Naive thymus-derived CD8-positive, alpha-beta T cell (primary cell): ENCODE measurements at regions not wholly inside any gene's neighbourhood (a gene's known extent, or its start where the extent isn't known, plus 50 kb on each side); places are given as distances from the start of the nearest gene placed in this dataset.

Source experiments
- ATAC-seq, 2 donors: fragments of 150-1000 bp; cut with Tn5 transposase in 1 of 2; sonication (Bioruptor Pico), chemical (Tn5 transposase) in 1 of 2; 1 replicate in 1 of 2; 2 replicates in 1 of 2; pipeline ENCODE4 v1.10.0; 2021; ENCODE audit warnings: mild to moderate bottlenecking in 2 of 2, moderate library complexity in 2 of 2
- POLR2A ChIA-PET: fragments of 350-600 bp; sonication (Branson Sonifier 250); formaldehyde crosslinking; loops from one replicate; lab custom pipeline; 2021; ENCODE audit warnings: antibody characterized with exemption; lab: Charles Lee
- DNase-seq, 10 donors: peaks; one replicate each; pipeline versions ENCODE4 v3.0.0 to v3.0.0-alpha.2; 2020 to 2022
- H3K27ac Mint-ChIP-seq, 10 donors: one replicate each; pipeline ENCODE4 v1.8.0; 2020 to 2022; ENCODE audit warnings: mild to moderate bottlenecking in 10 of 10, mixed read lengths in 10 of 10, moderate library complexity in 4 of 10, inconsistent platforms in 1 of 10
- H3K27me3 Mint-ChIP-seq, 5 donors: one replicate each; pipeline ENCODE4 v1.8.0; 2021 to 2022; ENCODE audit warnings: mixed read lengths in 5 of 5
- H3K36me3 Mint-ChIP-seq, 3 donors: one replicate each; pipeline ENCODE4 v1.8.0; 2020 to 2022; ENCODE audit warnings: mixed read lengths in 3 of 3, mild to moderate bottlenecking in 2 of 3, inconsistent platforms in 1 of 3
- H3K4me1 Mint-ChIP-seq, 4 donors: one replicate each; pipeline ENCODE4 v1.8.0; 2021 to 2022; ENCODE audit warnings: mixed read lengths in 4 of 4
- H3K4me3 Mint-ChIP-seq, 10 donors: one replicate each; pipeline ENCODE4 v1.8.0; 2020 to 2022; ENCODE audit warnings: mild to moderate bottlenecking in 10 of 10, mixed read lengths in 10 of 10, moderate library complexity in 6 of 10, inconsistent platforms in 1 of 10
- H3K9me3 Mint-ChIP-seq, 9 donors: one replicate each; pipeline ENCODE4 v1.8.0; 2020 to 2022; ENCODE audit warnings: mixed read lengths in 9 of 9, mild to moderate bottlenecking in 3 of 9, inconsistent platforms in 1 of 9, moderate library complexity in 1 of 9

- no peak overlapping the region for H3K4me3 Mint-ChIP-seq
- DNase-seq (peak in 2 of 10 donors; percentile 13 to 56), ATAC-seq (no peak)
- no peak overlapping the region for H3K27ac Mint-ChIP-seq
- H3K4me1 Mint-ChIP-seq = no peaks in the 10 kb centered on the region
- POLR2A ChIA-PET = no interaction called here
- no peaks in the 10 kb centered on the region for H3K36me3 Mint-ChIP-seq
- no peaks in the 10 kb centered on the region for H3K9me3 Mint-ChIP-seq
- H3K27me3 Mint-ChIP-seq = peaks cover 0 to 9% (median 0%) of the 10 kb centered on the region in 5 donors
Measured at GRCh38 chr2:239809391-239809790, 215.8 kb downstream of the NDUFA10 start.

- Mint-ChIP-seq H3K4me3 (no peak overlapping the region), H3K27ac (no peak overlapping the region), H3K36me3 (no peaks in the 10 kb centered on the region), H3K27me3 (peaks cover 0 to 5% (median 0%) of the 10 kb centered on the region in 5 donors), H3K4me1 (no peaks in the 10 kb centered on the region), H3K9me3 (no peaks in the 10 kb centered on the region)
- ATAC-seq (no peak), DNase-seq (peak in 1 of 10 donors; percentile 23)
- POLR2A ChIA-PET = no interaction called here
Measured at GRCh38 chr2:239807568-239807967, 217.6 kb downstream of the NDUFA10 start.

DNA sequence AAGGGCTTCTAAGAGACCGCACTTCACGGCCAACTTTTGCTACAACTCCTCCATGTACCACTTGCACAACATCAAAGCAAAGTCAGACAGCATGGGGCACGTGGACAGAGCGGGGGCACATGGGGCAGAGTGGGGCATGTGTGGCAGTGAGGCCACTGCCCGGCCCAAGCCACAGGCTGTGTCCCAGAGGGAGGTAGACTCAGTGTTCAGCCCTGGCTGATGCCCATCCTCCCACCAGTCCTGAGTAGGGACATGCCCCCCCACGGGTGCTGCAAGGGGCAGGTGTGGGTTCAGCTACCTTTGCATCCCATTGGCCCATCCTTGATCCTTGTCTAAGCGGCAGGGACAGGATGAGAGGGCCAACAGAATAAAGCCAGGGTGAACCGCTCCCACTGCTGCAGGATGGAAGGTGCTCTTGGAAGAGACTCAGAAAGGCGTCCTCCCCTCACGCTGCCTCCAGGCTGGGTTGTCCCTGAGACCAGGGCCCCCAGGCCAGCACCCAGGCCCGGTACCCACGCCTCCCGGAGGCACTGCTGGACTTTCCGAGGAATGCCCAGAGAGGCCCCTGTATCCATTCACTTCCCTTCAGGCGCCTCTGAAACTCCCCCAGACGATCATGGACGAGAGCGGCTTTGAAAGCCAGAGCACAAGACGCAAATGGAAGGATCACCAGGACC, 218.2 kb downstream of the NDUFA10 start:
- peaks cover 0 to 7% (median 2%) of the 10 kb centered on the region in 5 donors for H3K27me3 Mint-ChIP-seq
- H3K27ac Mint-ChIP-seq = no peak overlapping the region
- H3K4me1 Mint-ChIP-seq = no peaks in the 10 kb centered on the region
- DNase-seq = peak in 1 of 10 donors; percentile 9
- ATAC-seq = no peak
- no peaks in the 10 kb centered on the region for H3K36me3 Mint-ChIP-seq
- H3K9me3 Mint-ChIP-seq = no peaks in the 10 kb centered on the region
- POLR2A ChIA-PET = no interaction called here
- H3K4me3 Mint-ChIP-seq = no peak overlapping the region

GRCh38 chr2:239806276-239806675, 218.9 kb downstream of the NDUFA10 start:
- ATAC-seq (no peak), DNase-seq (no peak)
- Mint-ChIP-seq H3K9me3 (no peaks in the 10 kb centered on the region), H3K27ac (no peak overlapping the region), H3K4me1 (no peaks in the 10 kb centered on the region), H3K27me3 (peaks cover 0 to 12% (median 0%) of the 10 kb centered on the region in 5 donors), H3K36me3 (no peaks in the 10 kb centered on the region), H3K4me3 (no peak overlapping the region)
- POLR2A ChIA-PET = no interaction called here

GRCh38 chr2:239805414-239805813, 219.7 kb downstream of the NDUFA10 start:
- POLR2A ChIA-PET = no interaction called here
- H3K4me3 Mint-ChIP-seq = no peak overlapping the region
- peak overlapping the region in 1 of 10 donors; percentile 61 for H3K27ac Mint-ChIP-seq
- H3K27me3 Mint-ChIP-seq = peaks cover 0 to 12% (median 3%) of the 10 kb centered on the region in 5 donors
- DNase-seq (no peak), ATAC-seq (no peak)
- H3K9me3 Mint-ChIP-seq = no peaks in the 10 kb centered on the region
- H3K36me3 Mint-ChIP-seq = no peaks in the 10 kb centered on the region
- no peaks in the 10 kb centered on the region for H3K4me1 Mint-ChIP-seq

GRCh38 chr2:239805043-239805329, 220.2 kb downstream of the NDUFA10 start:
- H3K36me3 Mint-ChIP-seq = no peaks in the 10 kb centered on the region
- no peaks in the 10 kb centered on the region for H3K4me1 Mint-ChIP-seq
- DNase-seq (no peak), ATAC-seq (no peak)
- no peak overlapping the region for H3K27ac Mint-ChIP-seq
- H3K4me3 Mint-ChIP-seq = no peak overlapping the region
- POLR2A ChIA-PET = no interaction called here
- H3K9me3 Mint-ChIP-seq = no peaks in the 10 kb centered on the region
- H3K27me3 Mint-ChIP-seq = peaks cover 0 to 12% (median 3%) of the 10 kb centered on the region in 5 donors

- ATAC-seq = no peak
- Mint-ChIP-seq H3K27me3 (peaks cover 0 to 12% (median 3%) of the 10 kb centered on the region in 5 donors), H3K9me3 (no peaks in the 10 kb centered on the region), H3K4me1 (no peaks in the 10 kb centered on the region), H3K36me3 (no peaks in the 10 kb centered on the region), H3K27ac (no peak overlapping the region), H3K4me3 (no peak overlapping the region)
- POLR2A ChIA-PET = no interaction called here
- no peak for DNase-seq
Measured at GRCh38 chr2:239804161-239805042, 220.7 kb downstream of the NDUFA10 start.

- ATAC-seq = no peak
- Mint-ChIP-seq H3K27me3 (peaks cover 0 to 12% (median 3%) of the 10 kb centered on the region in 5 donors), H3K27ac (no peak overlapping the region), H3K4me1 (no peaks in the 10 kb centered on the region), H3K4me3 (no peak overlapping the region), H3K9me3 (no peaks in the 10 kb centered on the region), H3K36me3 (no peaks in the 10 kb centered on the region)
- DNase-seq = no peak
- POLR2A ChIA-PET = no interaction called here
Measured at GRCh38 chr2:239803766-239804115, 221.4 kb downstream of the NDUFA10 start.

DNA sequence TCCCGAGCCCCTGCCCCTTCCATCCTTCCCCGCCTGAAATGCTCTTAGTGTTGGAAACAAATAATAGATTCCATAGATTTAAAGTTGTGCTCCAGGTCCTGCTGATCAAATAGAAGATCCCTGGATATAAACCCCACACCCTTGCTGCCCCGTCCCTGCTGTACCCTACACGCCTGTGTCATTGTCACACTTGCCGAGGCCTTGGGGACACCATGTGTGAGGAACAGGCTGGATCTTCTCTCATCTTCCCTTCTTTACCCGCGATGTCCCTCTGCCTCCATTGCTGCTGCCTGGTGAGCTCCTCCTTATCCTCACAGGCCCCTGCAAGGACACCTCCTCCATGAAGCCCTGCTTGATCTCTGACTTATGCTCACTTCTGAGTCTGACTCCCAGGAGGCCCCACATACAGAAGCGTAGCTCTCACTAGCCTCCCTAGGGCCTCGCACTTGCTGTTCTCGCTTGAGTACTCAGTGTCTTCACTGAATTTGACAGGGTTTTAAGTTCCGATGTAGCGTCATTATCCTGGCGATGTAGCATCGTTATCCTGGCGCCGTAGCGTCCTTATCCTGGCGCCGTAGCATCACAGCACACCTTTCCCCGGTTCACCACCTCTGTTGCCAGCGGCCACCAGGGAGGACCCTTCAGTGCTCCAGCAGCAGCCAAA, 221.9 kb downstream of the NDUFA10 start:
- DNase-seq (no peak), ATAC-seq (no peak)
- Mint-ChIP-seq H3K36me3 (no peaks in the 10 kb centered on the region), H3K27ac (no peak overlapping the region), H3K4me1 (no peaks in the 10 kb centered on the region), H3K27me3 (peaks cover 0 to 12% (median 3%) of the 10 kb centered on the region in 5 donors), H3K4me3 (no peak overlapping the region), H3K9me3 (no peaks in the 10 kb centered on the region)
- POLR2A ChIA-PET = no interaction called here

- no peak overlapping the region for H3K27ac Mint-ChIP-seq
- POLR2A ChIA-PET = no interaction called here
- no peak for DNase-seq
- peaks cover 0 to 4% (median 0%) of the 10 kb centered on the region in 3 donors for H3K36me3 Mint-ChIP-seq
- H3K4me3 Mint-ChIP-seq = no peak overlapping the region
- peaks cover 0 to 4% (median 0%) of the 10 kb centered on the region in 9 donors for H3K9me3 Mint-ChIP-seq
- H3K27me3 Mint-ChIP-seq = peaks cover 0 to 12% (median 4%) of the 10 kb centered on the region in 5 donors
- no peaks in the 10 kb centered on the region for H3K4me1 Mint-ChIP-seq
- ATAC-seq = no peak
Measured at GRCh38 chr2:239802185-239802649, 222.9 kb downstream of the NDUFA10 start.

- no peak overlapping the region for H3K27ac Mint-ChIP-seq
- DNase-seq (no peak), ATAC-seq (no peak)
- peaks cover 0 to 16% (median 4%) of the 10 kb centered on the region in 5 donors for H3K27me3 Mint-ChIP-seq
- POLR2A ChIA-PET = no interaction called here
- peaks cover 0 to 11% (median 0%) of the 10 kb centered on the region in 9 donors for H3K9me3 Mint-ChIP-seq
- H3K4me3 Mint-ChIP-seq = no peak overlapping the region
- H3K4me1 Mint-ChIP-seq = no peaks in the 10 kb centered on the region
- H3K36me3 Mint-ChIP-seq = peaks cover 0 to 9% (median 1%) of the 10 kb centered on the region in 3 donors
Measured at GRCh38 chr2:239801404-239802184, 223.5 kb downstream of the NDUFA10 start.

GRCh38 chr2:239800785-239801386, 224.3 kb downstream of the NDUFA10 start:
- Mint-ChIP-seq H3K27ac (no peak overlapping the region), H3K27me3 (peaks cover 0 to 16% (median 4%) of the 10 kb centered on the region in 5 donors), H3K36me3 (peaks cover 0 to 9% (median 1%) of the 10 kb centered on the region in 3 donors), H3K4me3 (no peak overlapping the region), H3K4me1 (no peaks in the 10 kb centered on the region), H3K9me3 (peaks cover 0 to 14% (median 0%) of the 10 kb centered on the region in 9 donors)
- DNase-seq (peak in 1 of 10 donors; percentile 9), ATAC-seq (no peak)
- POLR2A ChIA-PET = no interaction called here
